ENCODE measurements at regions not wholly inside any gene's neighbourhood (a gene's known extent, or its start where the extent isn't known, plus 50 kb on each side); places are given as distances from the start of the nearest gene placed in this dataset.

- H3K4me1 ChIP-seq (ENCODE audit: control insufficient read depth, insufficient read depth, low read length): no peaks in the 10 kb centered on the region
- H3K27ac ChIP-seq (ENCODE audit: extremely low read depth, low read depth, low read length): no peak overlapping the region
- no peaks in the 10 kb centered on the region for H3K9me3 ChIP-seq (ENCODE audit: control insufficient read depth, insufficient read depth, low read depth, low read length)
- CTCF ChIA-PET: interaction anchor here (0.7 kb wide), 1 partner anchor 261 kb away, joined by 5 read pairs; no protein-coding TSS in a partner anchor
- no peak overlapping the region for H3K4me3 ChIP-seq (ENCODE audit: low read depth, low read length)
- TF ChIP-seq KLF1 (tag by site-specific recombination; IDR thresholded peaks at IDR 0.05) (no peak), SALL2 (tag by site-specific recombination; IDR thresholded peaks at IDR 0.05; ENCODE audit: borderline replicate concordance) (no peak), ZNF473 (tag by site-specific recombination; IDR thresholded peaks at IDR 0.05) (no peak), GLI4 (tag by site-specific recombination; IDR thresholded peaks at IDR 0.05) (no peak), ZNF26 (tag by site-specific recombination; IDR thresholded peaks at IDR 0.05) (no peak), ZFP69B (tag by site-specific recombination; IDR thresholded peaks at IDR 0.05) (no peak), SCRT1 (tag by site-specific recombination; IDR thresholded peaks at IDR 0.05; ENCODE audit: borderline replicate concordance) (no peak), EGR2 (tag by site-specific recombination; IDR thresholded peaks at IDR 0.05; ENCODE audit: low read depth) (no peak), ZBTB7A (tag by site-specific recombination; IDR thresholded peaks at IDR 0.05; ENCODE audit: low read depth) (no peak), ZNF18 (tag by site-specific recombination; IDR thresholded peaks at IDR 0.05) (no peak), ZNF626 (tag by site-specific recombination; IDR thresholded peaks at IDR 0.05) (no peak), ZNF274 (IDR thresholded peaks at IDR 0.05; ENCODE audit: low read length) (no peak), ZNF274 (tag by site-specific recombination; IDR thresholded peaks at IDR 0.05; ENCODE audit: borderline replicate concordance) (no peak), KLF16 (tag by site-specific recombination; IDR thresholded peaks at IDR 0.05) (no peak), ZNF114 (tag by site-specific recombination; IDR thresholded peaks at IDR 0.05) (no peak), GLIS1 (tag by site-specific recombination; IDR thresholded peaks at IDR 0.05) (no peak), ZNF843 (tag by site-specific recombination; IDR thresholded peaks at IDR 0.05) (no peak), ZNF280D (tag by site-specific recombination; IDR thresholded peaks at IDR 0.05) (no peak), YY1 (tag by site-specific recombination; IDR thresholded peaks at IDR 0.05) (no peak), ZNF132 (tag by site-specific recombination; IDR thresholded peaks at IDR 0.05; ENCODE audit: borderline replicate concordance) (no peak)
- TF ChIP-seq, protein P1, sequence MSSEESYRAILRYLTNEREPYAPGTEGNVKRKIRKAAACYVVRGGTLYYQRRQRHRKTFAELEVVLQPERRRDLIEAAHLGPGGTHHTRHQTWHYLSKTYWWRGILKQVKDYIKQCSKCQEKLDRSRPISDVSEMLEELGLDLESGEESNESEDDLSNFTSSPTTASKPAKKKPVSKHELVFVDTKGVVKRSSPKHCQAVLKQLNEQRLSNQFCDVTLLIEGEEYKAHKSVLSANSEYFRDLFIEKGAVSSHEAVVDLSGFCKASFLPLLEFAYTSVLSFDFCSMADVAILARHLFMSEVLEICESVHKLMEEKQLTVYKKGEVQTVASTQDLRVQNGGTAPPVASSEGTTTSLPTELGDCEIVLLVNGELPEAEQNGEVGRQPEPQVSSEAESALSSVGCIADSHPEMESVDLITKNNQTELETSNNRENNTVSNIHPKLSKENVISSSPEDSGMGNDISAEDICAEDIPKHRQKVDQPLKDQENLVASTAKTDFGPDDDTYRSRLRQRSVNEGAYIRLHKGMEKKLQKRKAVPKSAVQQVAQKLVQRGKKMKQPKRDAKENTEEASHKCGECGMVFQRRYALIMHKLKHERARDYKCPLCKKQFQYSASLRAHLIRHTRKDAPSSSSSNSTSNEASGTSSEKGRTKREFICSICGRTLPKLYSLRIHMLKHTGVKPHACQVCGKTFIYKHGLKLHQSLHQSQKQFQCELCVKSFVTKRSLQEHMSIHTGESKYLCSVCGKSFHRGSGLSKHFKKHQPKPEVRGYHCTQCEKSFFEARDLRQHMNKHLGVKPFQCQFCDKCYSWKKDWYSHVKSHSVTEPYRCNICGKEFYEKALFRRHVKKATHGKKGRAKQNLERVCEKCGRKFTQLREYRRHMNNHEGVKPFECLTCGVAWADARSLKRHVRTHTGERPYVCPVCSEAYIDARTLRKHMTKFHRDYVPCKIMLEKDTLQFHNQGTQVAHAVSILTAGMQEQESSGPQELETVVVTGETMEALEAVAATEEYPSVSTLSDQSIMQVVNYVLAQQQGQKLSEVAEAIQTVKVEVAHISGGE (tag by site-specific recombination; conservative IDR thresholded peaks at IDR 0.05; ENCODE audit: low read depth): no peak
- H3K36me3 ChIP-seq (ENCODE audit: control insufficient read depth in 2 of 2, insufficient read depth in 1 of 2, low read length in 2 of 2): no peaks in the 10 kb centered on the region
- POLR2A ChIA-PET: no interaction called here
Observed at GRCh38 chr18:44041553-44041952, 639.1 kb upstream of the SETBP1 start.

Data from HEK293 (cell line).